ENCODE measurements at regions not wholly inside any gene's neighbourhood (a gene's known extent, or its start where the extent isn't known, plus 50 kb on each side); places are given as distances from the start of the nearest gene placed in this dataset.
A peak's percentile ranks its signal among the peaks of the same experiment; 100 is the strongest.
"Not testable (repeated sequence)": the region's sequence is repeated elsewhere in the genome, so short reads cannot be mapped to it uniquely, and the experiment has no call there.

DNA sequence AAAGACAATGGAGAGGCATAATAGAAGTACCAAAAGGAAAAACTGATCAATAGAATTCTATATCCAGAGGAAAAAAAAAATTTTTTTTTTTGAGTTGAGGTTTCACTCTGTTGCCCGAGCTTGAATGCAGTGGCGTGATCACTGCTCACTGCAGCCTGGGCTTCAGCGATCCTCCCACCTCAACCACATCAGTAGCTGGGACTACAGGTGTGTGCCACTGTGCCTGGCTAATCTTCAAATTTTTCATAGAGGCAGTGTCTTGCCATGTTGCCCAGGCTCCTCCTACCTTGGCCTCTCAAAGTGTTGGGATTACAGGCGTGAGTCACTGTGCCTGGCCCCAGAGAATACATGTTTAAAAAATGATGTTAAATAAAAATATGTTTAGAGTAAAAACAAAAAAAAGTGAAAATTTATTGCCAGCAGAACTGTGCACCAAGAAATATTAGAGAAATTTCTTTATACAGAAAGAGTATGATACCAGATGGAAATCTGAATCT is 154.3 kb upstream of the ZBTB20 start:
- DNase-seq (ENCODE audit: missing footprints) = no peak

DNA sequence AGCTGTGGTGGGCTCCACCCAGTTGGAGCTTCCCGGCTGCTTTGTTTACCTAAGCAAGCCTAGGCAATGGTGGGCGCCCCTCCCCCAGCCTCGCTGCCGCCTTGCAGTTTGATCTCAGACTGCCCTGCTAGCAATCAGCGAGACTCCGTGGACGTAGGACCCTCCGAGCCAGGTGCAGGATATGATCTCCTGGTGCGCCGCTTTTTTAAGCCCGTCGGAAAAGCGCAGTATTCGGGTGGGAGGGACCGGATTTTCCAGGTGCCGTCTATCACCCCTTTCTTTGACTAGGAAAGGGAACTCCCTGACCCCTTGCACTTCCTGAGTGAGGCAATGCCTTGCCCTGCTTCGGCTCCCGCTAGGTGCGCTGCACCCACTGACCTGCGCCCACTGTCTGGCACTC is 170.9 kb upstream of the ZBTB20 start:
- DNase-seq (ENCODE audit: missing footprints) = peak; percentile 26
- ATAC-seq; intact Hi-C loops (cut with DNase I): not testable (repeated sequence)

More for the DNA sequence above, 154.3 kb upstream of the ZBTB20 start:
- ATAC-seq = no peak
- intact Hi-C loops (cut with DNase I) = no loop called here

DNA sequence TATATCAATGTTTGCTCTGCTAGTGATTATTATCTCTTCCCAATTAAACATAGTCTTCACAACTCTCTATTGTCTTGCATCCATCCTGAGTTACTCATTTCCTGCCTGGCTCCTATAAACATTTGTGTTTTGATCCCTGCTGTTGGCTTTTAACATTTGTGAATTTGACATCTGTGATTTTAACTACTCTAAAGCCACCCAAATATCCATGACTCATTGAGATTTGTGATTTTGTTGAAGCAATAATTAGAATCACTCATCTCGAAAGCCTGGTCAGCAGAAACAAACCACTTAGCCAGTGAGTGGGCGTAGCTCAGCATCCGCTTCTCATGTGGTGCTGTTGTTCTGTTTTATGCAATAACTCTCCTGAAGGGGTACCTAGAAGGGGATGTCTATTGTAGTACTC is 174.3 kb upstream of the ZBTB20 start:
- intact Hi-C loops (cut with DNase I) = no loop called here
- ATAC-seq = no peak
- DNase-seq (ENCODE audit: missing footprints) = no peak

DNA sequence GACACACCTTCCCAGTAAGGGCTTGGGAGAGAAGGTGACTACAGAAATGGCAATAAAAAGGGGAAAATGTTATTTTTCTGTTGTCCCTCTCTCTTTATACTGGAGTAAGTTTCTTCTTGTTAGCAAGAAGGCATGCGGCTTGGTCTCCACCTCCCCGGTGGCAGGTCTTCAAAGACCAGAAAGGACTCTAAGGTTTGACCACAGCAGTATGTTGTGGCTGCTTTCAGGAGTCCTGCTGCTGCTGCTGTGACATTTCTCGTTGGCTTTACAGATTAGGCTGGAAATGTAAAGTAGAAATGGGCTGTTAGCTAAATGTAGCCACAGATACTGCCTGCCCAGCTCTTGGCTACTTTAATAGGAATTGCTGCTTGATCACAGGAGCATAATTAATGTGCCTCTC is 175.8 kb upstream of the ZBTB20 start:
- DNase-seq (ENCODE audit: missing footprints) (peak; percentile 20), ATAC-seq (no peak)
- intact Hi-C loops (cut with DNase I) = no loop called here

DNA sequence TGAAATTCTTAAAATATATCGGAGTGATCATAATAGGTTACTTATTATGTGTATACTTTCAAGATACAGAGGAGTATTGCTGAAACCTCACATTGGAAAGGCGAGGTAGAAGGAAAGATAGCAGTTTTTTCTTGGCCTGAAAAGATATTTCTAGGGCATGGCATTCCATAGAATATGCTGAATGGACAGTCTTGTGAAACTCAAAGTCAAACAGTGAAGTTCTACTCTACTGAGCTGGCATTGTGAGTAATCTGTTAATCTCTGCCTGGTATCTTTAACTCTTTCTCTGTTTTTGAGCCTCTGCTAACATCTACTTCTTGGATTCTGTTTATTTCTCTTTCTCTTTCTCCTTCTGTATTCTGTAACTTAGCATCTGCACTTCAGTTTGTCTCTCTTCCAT is 176.3 kb upstream of the ZBTB20 start:
- intact Hi-C loops (cut with DNase I) = no loop called here
- ATAC-seq = no peak
- no peak for DNase-seq (ENCODE audit: missing footprints)

DNA sequence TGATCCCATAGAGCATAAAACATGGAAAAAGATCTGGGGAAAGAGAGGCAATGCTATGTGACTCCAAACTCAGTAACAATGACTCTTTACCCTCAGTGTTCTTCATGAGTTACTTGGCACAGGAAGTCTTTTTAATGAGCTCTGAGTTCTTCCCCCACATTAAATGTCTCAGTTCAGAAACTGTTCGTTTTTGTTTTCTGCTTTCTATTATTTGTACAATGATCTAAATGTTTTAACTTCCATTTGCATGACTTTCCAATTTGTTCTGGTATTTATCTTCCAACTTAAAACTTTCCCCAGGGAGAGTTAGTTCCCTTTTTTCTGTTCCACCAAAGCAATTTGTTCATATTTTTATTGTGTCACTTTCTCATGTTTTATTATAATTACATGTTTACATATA is 177.0 kb upstream of the ZBTB20 start:
- intact Hi-C loops (cut with DNase I) = no loop called here
- DNase-seq (ENCODE audit: missing footprints) = no peak
- ATAC-seq = no peak

DNA sequence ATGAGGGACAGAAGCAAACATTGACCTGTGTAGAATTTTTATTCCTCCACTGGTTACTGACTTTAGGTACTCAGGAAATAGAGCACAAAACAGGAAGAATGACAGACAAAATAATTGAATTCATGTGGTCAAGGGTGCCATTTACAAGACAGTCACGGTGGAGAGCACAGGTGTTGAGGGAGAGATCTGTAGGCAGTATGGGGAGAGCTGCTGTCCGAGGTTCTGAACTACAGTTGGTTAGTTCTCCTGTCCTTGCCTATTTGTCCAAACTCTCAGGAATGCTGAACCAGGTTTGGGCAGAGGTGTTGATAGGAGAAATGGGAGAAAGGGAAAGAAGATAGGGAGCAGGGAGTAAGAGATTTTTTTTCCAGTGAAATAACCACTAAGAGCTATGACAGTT is 178.5 kb upstream of the ZBTB20 start:
- DNase-seq (ENCODE audit: missing footprints) (no peak), ATAC-seq (no peak)
- intact Hi-C loops (cut with DNase I) = no loop called here

DNA sequence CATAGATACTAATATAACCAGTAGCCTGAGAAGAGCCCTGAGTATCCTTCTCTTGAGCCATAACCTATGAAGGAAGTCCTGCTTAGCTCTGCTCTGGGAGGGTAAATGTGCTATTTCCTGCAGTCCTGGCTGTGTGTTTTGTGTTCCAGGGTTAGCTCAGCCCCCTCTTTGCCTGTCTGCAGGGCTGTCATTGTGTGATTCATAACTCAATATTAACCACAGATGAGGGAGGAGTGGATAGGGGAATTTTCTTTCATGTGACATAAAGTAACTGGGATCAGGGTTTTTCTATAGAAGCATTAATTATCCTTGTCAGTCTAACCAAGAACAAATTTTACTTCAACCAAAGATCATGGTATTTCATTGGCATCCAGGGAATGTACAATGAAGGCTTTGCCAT is 183.3 kb upstream of the ZBTB20 start:
- intact Hi-C loops (cut with DNase I) = no loop called here
- DNase-seq (ENCODE audit: missing footprints) = no peak
- ATAC-seq = no peak

DNA sequence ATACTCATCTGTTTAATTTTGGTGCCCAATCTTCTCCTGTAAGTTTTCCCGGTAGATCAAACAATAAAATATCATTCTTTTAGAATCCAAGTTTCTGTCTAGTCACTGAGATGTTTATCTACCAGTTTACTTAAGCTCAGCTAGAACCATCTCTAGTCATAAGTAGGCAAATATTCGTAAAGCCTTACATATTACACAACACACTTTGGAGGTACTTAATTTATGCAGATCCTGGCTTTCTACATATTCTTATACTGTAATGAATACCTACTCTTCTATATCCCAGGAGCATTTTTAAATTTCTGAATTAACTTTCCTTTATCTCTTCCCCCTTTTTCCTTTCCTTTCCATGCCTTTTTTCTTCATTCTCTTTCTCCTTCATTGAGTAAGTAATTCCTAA is 185.9 kb upstream of the ZBTB20 start:
- DNase-seq (ENCODE audit: missing footprints) (no peak), ATAC-seq (no peak)
- intact Hi-C loops (cut with DNase I) = no loop called here

DNA sequence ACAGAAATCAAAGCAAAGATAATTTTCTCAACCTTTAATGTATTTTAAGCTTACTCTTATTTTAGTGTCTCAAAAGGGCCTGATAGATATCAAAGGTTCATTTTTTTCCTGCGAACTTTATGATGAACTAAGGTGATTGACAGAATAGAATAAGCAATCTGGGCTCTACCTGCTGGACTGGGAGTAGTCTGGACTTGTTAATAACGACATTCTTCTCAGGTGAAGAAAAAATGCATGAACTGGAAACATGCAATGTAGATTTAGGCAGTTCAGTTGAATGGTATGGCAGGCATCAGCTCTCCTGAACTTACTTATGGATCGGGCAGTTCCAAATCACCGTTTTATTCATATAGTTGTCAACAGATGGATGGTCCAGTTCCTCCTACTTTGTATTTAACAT is 189.7 kb upstream of the ZBTB20 start:
- ATAC-seq (no peak), DNase-seq (ENCODE audit: missing footprints) (no peak)
- intact Hi-C loops (cut with DNase I) = no loop called here

DNA sequence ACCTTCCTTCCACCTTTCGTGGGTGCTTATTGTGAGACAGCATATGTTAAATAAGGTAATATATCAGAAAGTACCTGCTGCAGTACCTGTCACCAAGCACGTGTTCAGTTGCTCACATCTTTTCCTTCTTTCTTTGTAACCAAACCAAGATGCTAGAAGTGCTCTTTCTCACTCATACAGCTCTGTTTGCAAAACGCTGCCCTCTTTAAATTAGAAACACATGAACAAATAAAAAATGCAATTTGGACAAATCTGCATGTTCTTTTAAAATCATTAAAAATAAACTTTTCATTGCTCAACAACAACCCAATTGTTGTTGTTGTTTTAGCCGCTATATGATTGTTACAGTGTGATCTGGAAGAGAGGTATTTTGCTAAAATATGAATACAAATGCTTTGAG is 193.5 kb upstream of the ZBTB20 start:
- no peak for ATAC-seq
- intact Hi-C loops (cut with DNase I) = no loop called here
- no peak for DNase-seq (ENCODE audit: missing footprints)

DNA sequence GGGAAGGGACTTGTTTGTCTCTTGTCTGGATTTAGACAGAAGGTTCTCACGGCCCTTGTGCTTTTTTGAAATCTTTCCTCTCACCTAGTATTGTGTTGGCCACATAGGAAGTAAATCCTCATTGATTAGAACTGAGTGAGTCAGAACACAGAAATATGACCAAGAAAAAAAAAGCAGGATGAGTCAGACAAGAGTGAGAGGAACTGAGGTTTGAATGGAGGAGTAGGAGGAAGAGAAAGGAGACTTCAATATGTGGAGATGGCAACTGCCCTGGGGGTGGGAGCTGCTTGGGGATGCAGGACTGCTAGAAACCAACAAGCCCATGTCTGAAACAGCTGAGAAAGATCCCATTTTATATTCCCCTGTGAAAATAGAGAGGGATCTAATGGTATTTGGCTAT is 194.1 kb upstream of the ZBTB20 start:
- ATAC-seq (no peak), DNase-seq (ENCODE audit: missing footprints) (no peak)
- intact Hi-C loops (cut with DNase I) = no loop called here

DNA sequence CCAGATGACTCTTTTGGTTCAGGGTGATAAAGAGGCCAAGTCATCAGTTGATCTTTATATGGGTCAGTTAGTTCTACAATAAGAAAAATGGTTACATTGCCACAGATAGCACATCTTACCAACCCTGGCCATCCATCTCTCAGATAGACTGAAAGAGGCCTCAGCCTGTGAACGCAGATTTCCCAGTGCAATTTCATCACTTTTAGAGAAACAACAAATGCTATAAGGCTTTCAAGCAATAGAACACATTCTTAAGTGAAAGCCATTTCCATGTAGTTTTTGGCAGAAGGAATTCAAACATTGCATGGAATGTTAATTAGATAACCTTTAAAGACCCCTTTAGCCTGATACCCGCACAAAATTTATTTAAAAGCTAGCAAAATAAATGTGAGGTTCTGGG is 200.6 kb upstream of the ZBTB20 start:
- no peak for DNase-seq (ENCODE audit: missing footprints)
- intact Hi-C loops (cut with DNase I) = no loop called here
- no peak for ATAC-seq

DNA sequence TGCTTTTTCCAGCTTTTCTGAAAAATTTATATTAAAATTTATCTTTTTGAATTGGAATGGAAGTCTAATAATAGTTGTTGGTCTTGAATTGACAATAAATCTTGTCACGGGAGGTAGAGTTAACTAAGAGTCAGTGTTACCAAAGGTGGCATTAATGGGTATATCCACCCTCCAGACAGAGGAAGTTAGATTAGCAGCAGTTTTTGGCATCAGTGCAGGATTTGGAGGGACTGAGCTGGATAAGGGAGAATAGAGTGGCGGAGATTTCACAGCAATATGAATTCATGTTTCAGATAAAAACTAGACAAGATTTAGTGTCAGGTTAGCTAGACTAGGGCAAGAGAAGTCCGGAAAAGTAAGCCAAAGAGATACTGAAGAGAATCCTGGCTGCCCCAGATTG is 201.3 kb upstream of the ZBTB20 start:
- DNase-seq (ENCODE audit: missing footprints) = no peak
- intact Hi-C loops (cut with DNase I) = no loop called here
- no peak for ATAC-seq

DNA sequence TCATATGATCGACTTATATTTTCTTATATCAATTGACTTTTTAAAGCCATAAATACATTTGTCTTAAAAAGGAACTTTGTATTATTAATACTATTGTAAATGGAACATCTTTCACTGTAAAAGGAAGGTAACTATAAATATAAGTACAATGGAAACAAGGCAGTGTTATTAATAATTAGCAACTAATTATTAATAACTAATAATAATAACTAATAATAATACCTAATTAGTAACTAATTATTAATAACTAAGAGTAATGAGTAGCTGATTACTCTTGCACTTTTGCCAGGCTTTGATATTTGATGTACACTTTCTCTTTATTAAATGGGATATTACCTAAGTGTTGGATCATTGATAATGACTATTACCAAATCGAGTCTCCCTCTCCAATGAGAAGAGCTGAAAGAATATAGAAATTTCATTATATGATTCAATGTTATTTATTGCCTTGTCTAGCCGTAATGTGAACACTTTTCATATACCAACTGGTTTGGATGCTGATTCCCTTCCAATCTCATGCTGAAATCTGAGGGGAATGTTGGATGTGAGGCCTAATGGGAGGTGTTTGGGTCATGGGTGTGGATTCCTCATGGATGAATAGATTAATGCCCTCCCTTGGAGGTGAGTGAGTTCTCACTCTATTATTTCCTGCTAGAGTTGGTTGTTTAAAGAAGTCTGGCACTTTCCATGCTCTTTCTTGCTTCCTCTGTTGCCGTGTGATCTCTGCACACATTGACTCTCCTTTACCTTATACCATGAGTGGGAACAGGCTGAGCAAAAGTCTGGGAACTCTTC is 202.1 kb upstream of the ZBTB20 start:
- intact Hi-C loops (cut with DNase I) = no loop called here
- ATAC-seq = no peak
- DNase-seq (ENCODE audit: missing footprints) = no peak

DNA sequence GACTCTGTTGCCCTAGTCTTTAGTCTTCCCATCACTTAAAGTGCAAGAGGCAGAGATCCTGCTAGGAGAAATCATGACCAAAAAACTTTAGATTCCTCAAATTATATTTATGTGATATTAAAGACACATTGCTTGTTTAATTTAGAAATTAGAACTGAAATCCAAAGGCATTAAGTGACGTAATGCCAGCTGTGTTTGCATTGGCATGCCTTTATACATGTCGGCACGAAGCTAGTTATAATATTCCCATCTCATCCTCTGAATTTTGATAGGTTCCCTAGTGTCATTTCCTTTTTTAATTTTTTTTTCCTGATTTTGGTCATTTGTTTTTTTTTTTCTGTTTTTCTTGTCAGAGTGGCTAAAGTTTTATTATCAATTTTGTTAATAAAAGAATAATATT is 203.5 kb upstream of the ZBTB20 start:
- intact Hi-C loops (cut with DNase I) = no loop called here
- DNase-seq (ENCODE audit: missing footprints) (no peak), ATAC-seq (no peak)

DNA sequence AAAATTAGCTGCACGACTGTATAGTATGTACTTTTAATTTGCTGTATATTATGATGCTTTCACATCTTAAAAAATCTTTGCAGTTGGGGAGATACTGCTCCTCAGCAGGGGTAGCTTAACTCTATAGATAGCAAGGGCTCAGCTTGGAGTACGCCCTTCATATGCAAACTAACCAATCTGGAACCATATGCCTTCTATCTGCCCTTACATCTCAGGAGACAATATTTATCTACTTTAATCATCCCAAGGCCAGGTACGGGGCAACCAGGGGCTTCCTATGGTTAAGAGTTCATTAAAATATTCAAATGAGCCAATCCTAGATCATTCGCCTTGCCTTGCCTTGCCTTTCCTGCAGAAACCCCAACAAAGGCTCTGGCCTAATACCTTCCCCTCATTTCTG is 204.1 kb upstream of the ZBTB20 start:
- intact Hi-C loops (cut with DNase I) = no loop called here
- ATAC-seq = no peak
- DNase-seq (ENCODE audit: missing footprints) = no peak

DNA sequence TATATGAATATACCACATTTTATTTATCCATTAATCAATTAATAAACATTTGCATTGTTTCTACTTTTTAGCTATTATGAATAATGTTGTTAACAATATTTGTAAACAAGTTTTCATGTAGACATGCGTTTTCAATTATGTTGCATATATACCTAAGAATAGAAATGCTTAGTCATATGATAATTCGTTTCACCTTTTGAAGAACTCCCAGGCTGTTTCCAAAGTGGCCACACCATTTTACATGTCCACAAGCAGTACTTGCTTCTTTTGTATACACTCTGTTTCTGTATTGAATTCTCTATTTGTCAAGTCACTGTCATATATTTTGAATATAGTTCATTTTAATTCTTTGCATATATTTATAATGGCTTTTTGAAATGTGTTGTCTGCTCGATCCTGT is 206.9 kb upstream of the ZBTB20 start:
- no peak for ATAC-seq
- DNase-seq (ENCODE audit: missing footprints) = no peak
- intact Hi-C loops (cut with DNase I) = no loop called here

DNA sequence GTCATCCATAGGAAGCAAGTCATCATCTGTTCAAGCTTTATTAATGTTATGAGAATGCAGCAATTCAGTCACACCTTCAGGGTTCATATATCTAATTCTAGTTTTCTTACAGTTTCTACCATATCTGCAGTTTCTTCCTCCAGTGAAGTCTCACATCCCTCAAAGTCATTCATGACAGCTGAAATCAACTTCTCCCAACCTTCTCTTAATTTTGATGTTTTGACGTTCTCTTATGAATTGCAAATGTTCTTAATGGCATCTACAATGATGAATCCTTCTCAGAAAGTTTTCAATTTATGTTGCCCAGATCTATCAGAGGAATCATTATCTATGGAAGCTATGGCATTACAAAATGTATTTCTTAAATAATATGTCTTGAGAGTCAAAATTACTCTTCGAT is 210.4 kb upstream of the ZBTB20 start:
- intact Hi-C loops (cut with DNase I) = no loop called here
- DNase-seq (ENCODE audit: missing footprints) (no peak), ATAC-seq (no peak)

DNA sequence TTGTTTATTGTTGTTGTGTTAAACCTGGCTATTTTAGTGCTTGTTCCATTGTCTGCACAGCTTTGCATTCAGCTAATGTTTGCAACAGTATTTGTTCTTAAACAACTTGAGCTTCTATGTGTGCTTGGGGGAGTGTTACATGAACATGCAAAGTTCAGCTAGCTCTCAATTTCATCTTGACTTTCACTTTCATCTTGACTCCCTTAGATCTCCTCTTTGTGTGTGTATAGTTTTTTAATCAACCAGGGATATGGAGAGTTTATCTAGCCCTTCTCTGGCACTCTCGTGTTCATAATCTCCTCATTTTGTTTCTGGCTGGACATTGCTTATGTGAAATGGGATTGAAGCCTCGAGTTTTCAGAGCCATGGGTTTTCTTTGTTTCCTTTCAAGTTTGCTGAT is 212.4 kb upstream of the ZBTB20 start:
- DNase-seq (ENCODE audit: missing footprints) (no peak), ATAC-seq (no peak)
- intact Hi-C loops (cut with DNase I) = no loop called here

DNA sequence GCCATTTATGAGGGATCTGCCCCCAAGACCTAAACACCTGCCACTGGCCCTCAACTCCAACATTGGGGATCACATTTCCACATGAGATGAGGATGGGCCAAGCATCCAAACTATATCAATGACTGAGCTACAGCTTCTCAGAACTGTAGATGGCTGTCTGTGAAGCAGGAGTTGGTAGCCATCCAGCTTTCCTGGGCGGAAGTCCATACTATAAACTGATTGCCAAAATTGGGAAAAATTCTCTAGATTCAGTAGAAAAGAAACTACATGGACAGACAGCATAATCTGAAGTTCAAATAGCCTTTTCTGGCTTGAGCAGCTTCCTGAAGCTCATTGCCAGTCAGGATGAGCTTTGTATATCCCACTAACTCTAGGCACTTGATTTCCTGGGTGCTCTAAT is 214.7 kb upstream of the ZBTB20 start:
- DNase-seq (ENCODE audit: missing footprints) = no peak
- no peak for ATAC-seq
- intact Hi-C loops (cut with DNase I) = no loop called here

All from Right ventricle myocardium inferior (tissue), 1 donor.